MM.1S (cell line): ENCODE measurements at regions not wholly inside any gene's neighbourhood (a gene's known extent, or its start where the extent isn't known, plus 50 kb on each side); places are given as distances from the start of the nearest gene placed in this dataset.

Experiments used
- DNase-seq: peaks from one replicate; pipeline ENCODE4 v3.0.0-alpha.2; 2015
- H2AFZ ChIP-seq: fragments of 300-600 bp; sonication (generic); 2 replicates; pipeline ENCODE4 v1.6.0; 2016; ENCODE audit warnings: antibody characterized with exemption, low read length
- H3F3A ChIP-seq: fragments of 300-600 bp; sonication (generic); 2 replicates; pipeline ENCODE4 v1.6.1; 2016; ENCODE audit warnings: mild to moderate bottlenecking, antibody characterized with exemption, low read length, moderate library complexity, mixed read lengths; ENCODE audit not compliant: insufficient read depth
- H3K27ac ChIP-seq: fragments of 300-600 bp; sonication (generic); 2 replicates; pipeline ENCODE4 v1.5.1; 2016; ENCODE audit warnings: mild to moderate bottlenecking, low read length
- H3K27me3 ChIP-seq: fragments of 300-600 bp; sonication (generic); replicated peaks from 2 replicates; pipeline ENCODE4 v1.6.0; 2016; ENCODE audit warnings: low read length; ENCODE audit not compliant: insufficient read depth
- H3K36me3 ChIP-seq: fragments of 300-600 bp; sonication (generic); replicated peaks from 2 replicates; pipeline ENCODE4 v1.6.1; 2016; ENCODE audit warnings: mild to moderate bottlenecking, low read length, mixed read lengths; ENCODE audit not compliant: insufficient read depth
- H3K4me1 ChIP-seq: fragments of 300-600 bp; sonication (generic); 2 replicates; pipeline ENCODE4 v1.6.1; 2016; ENCODE audit warnings: low read length, mixed read lengths
- H3K4me2 ChIP-seq: fragments of 300-600 bp; sonication (generic); 2 replicates; pipeline ENCODE4 v1.6.0; 2016; ENCODE audit warnings: low read depth, low read length
- H3K4me3 ChIP-seq: fragments of 300-600 bp; sonication (generic); 2 replicates; pipeline ENCODE4 v1.5.1; 2016; ENCODE audit warnings: low read length, mixed read lengths
- H3K79me2 ChIP-seq: fragments of 300-600 bp; sonication (generic); 2 replicates; pipeline ENCODE4 v1.6.1; 2016; ENCODE audit warnings: mixed run types, low read length, mixed read lengths
- H3K9ac ChIP-seq: fragments of 300-600 bp; sonication (generic); 2 replicates; pipeline ENCODE4 v1.6.1; 2016; ENCODE audit warnings: low read length, mixed read lengths
- H3K9me2 ChIP-seq: fragments of 300-600 bp; sonication (generic); replicated peaks from 2 replicates; pipeline ENCODE4 v1.6.1; 2016; ENCODE audit warnings: mild to moderate bottlenecking, low read length, mixed read lengths; ENCODE audit not compliant: insufficient read depth
- H3K9me3 ChIP-seq: fragments of 300-600 bp; sonication (generic); replicated peaks from 2 replicates; pipeline ENCODE4 v1.6.1; 2016; ENCODE audit warnings: mild to moderate bottlenecking, low read length, mixed read lengths; ENCODE audit not compliant: insufficient read depth
- H4K20me1 ChIP-seq: fragments of 300-600 bp; sonication (generic); 2 replicates; pipeline ENCODE4 v1.6.1; 2016; ENCODE audit warnings: mild to moderate bottlenecking, low read length, moderate library complexity, mixed read lengths; ENCODE audit not compliant: insufficient read depth
- CTCF ChIP-seq: fragments of 300-600 bp; sonication (generic); IDR thresholded peaks from 2 replicates; pipeline ENCODE4 v1.5.1; 2016; ENCODE audit warnings: antibody characterized with exemption, low read length, mixed read lengths
- EZH2 ChIP-seq: fragments of 300-600 bp; sonication (generic); optimal IDR thresholded peaks from 2 replicates; pipeline ENCODE3; 2017; ENCODE audit warnings: low read depth, mild to moderate bottlenecking, antibody characterized with exemption, low read length, mixed read lengths
- EZH2phosphoT487 ChIP-seq: fragments of 300-600 bp; sonication (generic); IDR thresholded peaks from 2 replicates; pipeline ENCODE4 v1.6.1; 2018; ENCODE audit warnings: antibody characterized with exemption, low read length

- Histone ChIP-seq H3K9me2 (no peaks in the 10 kb centered on the region), H3K4me3 (no peak overlapping the region), H2AFZ (no peak overlapping the region), H3K79me2 (no peaks in the 10 kb centered on the region), H3K9ac (no peak overlapping the region), H3K4me2 (no peak overlapping the region), H3K4me1 (no peaks in the 10 kb centered on the region), H3F3A (no peaks in the 10 kb centered on the region), H4K20me1 (no peaks in the 10 kb centered on the region), H3K27ac (no peak overlapping the region), H3K9me3 (no peaks in the 10 kb centered on the region), H3K27me3 (no peaks in the 10 kb centered on the region), H3K36me3 (no peaks in the 10 kb centered on the region)
- TF ChIP-seq EZH2phosphoT487 (no peak), EZH2 (no peak), CTCF (no peak)
- DNase-seq: no peak
Observed at GRCh38 chrX:111041018-111041462, 55.0 kb upstream of the PAK3 start.

GRCh38 chrX:111040377-111041017 lies 55.5 kb upstream of the PAK3 start:
- H3K4me1 ChIP-seq: no peaks in the 10 kb centered on the region
- no peak overlapping the region for H3K4me3 ChIP-seq
- no peak overlapping the region for H3K9ac ChIP-seq
- TF ChIP-seq EZH2phosphoT487 (no peak), CTCF (no peak), EZH2 (no peak)
- no peak overlapping the region for H3K27ac ChIP-seq
- H3K27me3 ChIP-seq: no peaks in the 10 kb centered on the region
- no peaks in the 10 kb centered on the region for H3K9me2 ChIP-seq
- no peaks in the 10 kb centered on the region for H3F3A ChIP-seq
- H4K20me1 ChIP-seq: no peaks in the 10 kb centered on the region
- no peak for DNase-seq
- no peaks in the 10 kb centered on the region for H3K36me3 ChIP-seq
- H2AFZ ChIP-seq: no peak overlapping the region
- H3K9me3 ChIP-seq: no peaks in the 10 kb centered on the region
- no peaks in the 10 kb centered on the region for H3K79me2 ChIP-seq
- no peak overlapping the region for H3K4me2 ChIP-seq

- H3K27ac ChIP-seq: no peak overlapping the region
Observed at GRCh38 chrX:111039606-111040005, 56.4 kb upstream of the PAK3 start.

More at GRCh38 chrX:111039606-111040005, 56.4 kb upstream of the PAK3 start:
- Histone ChIP-seq H3K9me2 (no peaks in the 10 kb centered on the region), H3K36me3 (no peaks in the 10 kb centered on the region), H3K9ac (no peak overlapping the region), H3K4me1 (no peaks in the 10 kb centered on the region), H2AFZ (no peak overlapping the region), H4K20me1 (no peaks in the 10 kb centered on the region), H3K79me2 (no peaks in the 10 kb centered on the region), H3K27me3 (no peaks in the 10 kb centered on the region), H3F3A (no peaks in the 10 kb centered on the region), H3K4me2 (no peak overlapping the region), H3K9me3 (no peaks in the 10 kb centered on the region), H3K4me3 (no peak overlapping the region)
- no peak for DNase-seq
- TF ChIP-seq CTCF: no peak
- no peak for TF ChIP-seq EZH2
- no peak for TF ChIP-seq EZH2phosphoT487
